ENCODE measurements at regions not wholly inside any gene's neighbourhood (a gene's known extent, or its start where the extent isn't known, plus 50 kb on each side); places are given as distances from the start of the nearest gene placed in this dataset.
A peak's percentile ranks its signal among the peaks of the same experiment; 100 is the strongest.

DNA sequence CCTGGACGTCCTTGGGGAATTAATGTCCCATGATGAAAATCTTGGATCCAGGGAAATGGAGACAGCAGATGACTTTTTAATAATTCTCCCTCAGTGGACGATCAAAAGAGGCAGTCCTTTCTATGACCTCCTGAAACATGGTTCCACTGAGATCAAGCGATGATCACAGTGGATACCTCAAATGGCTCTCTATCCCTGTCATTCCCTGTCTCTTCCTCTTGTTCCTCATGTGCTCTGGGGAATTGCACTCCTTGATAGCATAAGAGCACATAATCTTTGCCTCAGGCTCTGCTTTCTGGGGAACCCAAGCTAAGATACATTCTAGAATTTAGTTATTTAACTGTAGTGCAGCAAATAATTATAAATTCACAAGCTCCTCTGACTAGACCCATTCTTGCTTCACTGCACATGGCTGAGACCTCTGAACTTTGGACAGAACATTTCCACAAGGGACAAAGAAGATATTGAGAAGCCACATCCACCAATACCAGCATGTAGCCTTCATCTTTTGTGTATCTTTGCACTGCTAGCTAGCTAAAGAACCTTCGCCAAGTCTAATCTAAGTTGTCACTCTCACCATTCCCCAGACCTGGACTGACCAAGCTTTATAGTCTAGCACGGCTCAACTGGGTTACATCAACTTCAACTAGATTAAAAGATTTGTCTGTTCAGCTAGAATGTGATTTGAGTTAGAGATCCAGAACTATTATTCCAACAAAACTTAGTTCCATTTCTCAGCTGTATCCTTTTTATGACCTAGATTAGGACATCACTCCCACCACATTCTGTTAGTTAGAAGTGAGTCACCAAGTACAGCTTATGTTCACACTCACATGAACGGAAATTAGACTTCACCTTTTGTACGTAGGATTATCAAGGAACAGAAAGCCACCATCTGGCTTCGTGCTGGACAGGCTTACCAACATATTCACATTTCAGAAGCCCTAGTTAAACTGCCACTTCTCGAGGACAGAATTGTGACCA, 142.7 kb downstream of the SUCLA2 start:
- Histone ChIP-seq H3K4me3 (no peak overlapping the region), H3K27ac (no peak overlapping the region), H3K4me1 (replicated peaks in 1 of 2) (no peaks in the 10 kb centered on the region), H3K36me3 (replicated peaks in 1 of 2) (no peaks in the 10 kb centered on the region), H3K9me3 (replicated peaks in 1 of 3) (no peaks in the 10 kb centered on the region), H3K27me3 (no peaks in the 10 kb centered on the region)
- intact Hi-C loops (cut with DNase I): no loop called here
- no peak for DNase-seq
- no peak for TF ChIP-seq POLR2A (IDR thresholded peaks at IDR 0.05)
- no peak for TF ChIP-seq CTCF (IDR thresholded peaks at IDR 0.05)
- 78 to 87% (median 80%) methylated on average over 9 of the region's 9 CpGs for WGBS, 4 donors

DNA sequence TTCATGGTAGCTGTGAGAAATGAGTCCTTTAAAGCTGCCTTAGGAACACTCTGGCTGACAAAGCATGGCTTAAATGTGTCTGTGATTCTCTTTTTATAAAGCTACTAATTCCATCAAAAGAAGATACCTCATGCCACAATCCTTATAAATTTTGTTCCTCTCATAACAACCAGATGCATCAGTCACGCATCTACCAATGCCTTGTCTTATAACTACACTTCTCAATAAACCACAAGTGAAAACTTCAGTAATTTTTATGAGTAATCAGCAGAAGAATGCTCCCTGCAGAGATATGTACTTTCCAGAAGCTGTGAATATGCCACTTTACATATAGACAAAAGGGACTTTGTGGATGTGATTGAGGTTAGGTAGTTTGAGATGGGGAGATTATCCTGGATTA, 147.8 kb downstream of the SUCLA2 start:
- 86 to 100% (median 97%) methylated on average over 1 of the region's 1 CpG for WGBS, 4 donors
- H3K4me1 ChIP-seq (replicated peaks in 1 of 2): no peaks in the 10 kb centered on the region
- H3K36me3 ChIP-seq (replicated peaks in 1 of 2): no peaks in the 10 kb centered on the region
- H3K9me3 ChIP-seq (replicated peaks in 1 of 3): no peaks in the 10 kb centered on the region
- no peak overlapping the region for H3K27ac ChIP-seq
- DNase-seq: no peak
- TF ChIP-seq POLR2A (IDR thresholded peaks at IDR 0.05) (no peak), CTCF (IDR thresholded peaks at IDR 0.05) (no peak)
- H3K27me3 ChIP-seq: no peaks in the 10 kb centered on the region
- no peak overlapping the region for H3K4me3 ChIP-seq
- intact Hi-C loops (cut with DNase I): no loop called here

DNA sequence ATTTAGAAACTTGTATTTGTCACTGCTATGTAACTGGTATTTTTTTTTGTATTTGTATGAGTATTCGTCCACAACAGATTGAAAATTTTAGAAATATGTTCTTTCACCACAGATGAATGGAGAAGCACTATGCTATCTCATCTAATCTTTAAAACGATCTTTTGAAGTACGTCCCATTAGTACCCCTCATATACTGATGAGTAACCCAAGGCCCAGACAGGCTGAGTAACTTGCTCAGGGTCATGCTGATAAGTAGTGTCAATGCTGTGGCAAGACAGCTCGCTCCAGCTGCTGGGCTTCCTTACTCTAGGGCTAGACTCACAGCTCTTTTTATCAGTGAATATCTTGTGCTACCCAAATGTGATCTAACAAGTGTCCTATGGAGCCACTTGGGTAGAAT, 154.2 kb downstream of the SUCLA2 start:
- WGBS, 4 donors: 30 to 55% (median 45%) methylated on average over 4 of the region's 4 CpGs
- intact Hi-C loops (cut with DNase I): no loop called here
- H3K27ac ChIP-seq: no peak overlapping the region
- H3K4me1 ChIP-seq (replicated peaks in 1 of 2): no peaks in the 10 kb centered on the region
- no peak overlapping the region for H3K4me3 ChIP-seq
- H3K9me3 ChIP-seq (replicated peaks in 1 of 3): no peaks in the 10 kb centered on the region
- H3K36me3 ChIP-seq (replicated peaks in 1 of 2): no peaks in the 10 kb centered on the region
- no peaks in the 10 kb centered on the region for H3K27me3 ChIP-seq
- peak; percentile 26 to 79 (median 66) for DNase-seq
- TF ChIP-seq POLR2A (IDR thresholded peaks at IDR 0.05) (no peak), CTCF (IDR thresholded peaks at IDR 0.05) (no peak)

GRCh38 chr13:47845981-47846380, 155.1 kb downstream of the SUCLA2 start:
- intact Hi-C loops (cut with DNase I): no loop called here
- Histone ChIP-seq H3K27me3 (no peaks in the 10 kb centered on the region), H3K4me1 (replicated peaks in 1 of 2) (no peaks in the 10 kb centered on the region), H3K9me3 (replicated peaks in 1 of 3) (no peaks in the 10 kb centered on the region), H3K4me3 (no peak overlapping the region), H3K36me3 (replicated peaks in 1 of 2) (no peaks in the 10 kb centered on the region), H3K27ac (no peak overlapping the region)
- TF ChIP-seq POLR2A (IDR thresholded peaks at IDR 0.05): no peak
- TF ChIP-seq CTCF (IDR thresholded peaks at IDR 0.05): no peak
- peak in 1 of 7 donors; percentile 7 for DNase-seq
- 71 to 100% (median 87%) methylated on average over 1 of the region's 1 CpG for WGBS, 4 donors

Data from adrenal gland (tissue), 9 donors.